GM10248 (cell line): ENCODE measurements at regions not wholly inside any gene's neighbourhood (a gene's known extent, or its start where the extent isn't known, plus 50 kb on each side); places are given as distances from the start of the nearest gene placed in this dataset.

Source experiments
- CTCF ChIA-PET: fragments of 300-600 bp; sonication (Branson Sonifier 250); formaldehyde crosslinking; extraction: SDS; loops from one replicate; lab custom pipeline; 2021; ENCODE audit warnings: antibody characterized with exemption; lab: Yijun Ruan, JAX
- POLR2A ChIA-PET: fragments of 350-650 bp; sonication (Branson Sonifier 250); formaldehyde crosslinking; extraction: SDS; loops from one replicate; lab custom pipeline; 2020; ENCODE audit warnings: antibody characterized with exemption; lab: Yijun Ruan, JAX
- DNase-seq: peaks from one replicate; pipeline ENCODE4 v3.0.0; 2012; ENCODE audit errors: extremely low spot score
- TF ChIP-seq, protein P1 (sequence below): IDR thresholded peaks from 2 replicates; pipeline ENCODE4 v1.5.1; 2012; ENCODE audit warnings: mild to moderate bottlenecking, low read depth; ENCODE audit errors: extremely low read depth, missing control alignments, control extremely low read depth

- no peak for DNase-seq
- TF ChIP-seq, protein P1, sequence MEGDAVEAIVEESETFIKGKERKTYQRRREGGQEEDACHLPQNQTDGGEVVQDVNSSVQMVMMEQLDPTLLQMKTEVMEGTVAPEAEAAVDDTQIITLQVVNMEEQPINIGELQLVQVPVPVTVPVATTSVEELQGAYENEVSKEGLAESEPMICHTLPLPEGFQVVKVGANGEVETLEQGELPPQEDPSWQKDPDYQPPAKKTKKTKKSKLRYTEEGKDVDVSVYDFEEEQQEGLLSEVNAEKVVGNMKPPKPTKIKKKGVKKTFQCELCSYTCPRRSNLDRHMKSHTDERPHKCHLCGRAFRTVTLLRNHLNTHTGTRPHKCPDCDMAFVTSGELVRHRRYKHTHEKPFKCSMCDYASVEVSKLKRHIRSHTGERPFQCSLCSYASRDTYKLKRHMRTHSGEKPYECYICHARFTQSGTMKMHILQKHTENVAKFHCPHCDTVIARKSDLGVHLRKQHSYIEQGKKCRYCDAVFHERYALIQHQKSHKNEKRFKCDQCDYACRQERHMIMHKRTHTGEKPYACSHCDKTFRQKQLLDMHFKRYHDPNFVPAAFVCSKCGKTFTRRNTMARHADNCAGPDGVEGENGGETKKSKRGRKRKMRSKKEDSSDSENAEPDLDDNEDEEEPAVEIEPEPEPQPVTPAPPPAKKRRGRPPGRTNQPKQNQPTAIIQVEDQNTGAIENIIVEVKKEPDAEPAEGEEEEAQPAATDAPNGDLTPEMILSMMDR: no peak
- POLR2A ChIA-PET: no interaction called here
- CTCF ChIA-PET: interaction anchor here (1.1 kb wide), 1 partner anchor 9 kb away, joined by 3 read pairs; no protein-coding TSS in a partner anchor
These were observed 61.6 kb upstream of the TGIF1 start for GRCh38 chr18:3388323-3388722.

- ChIA-PET POLR2A (no interaction called here), CTCF (no interaction called here)
- no peak for DNase-seq
- TF ChIP-seq, protein P1: no peak
These were observed 61.0 kb upstream of the TGIF1 start for GRCh38 chr18:3388980-3389379.

GRCh38 chr18:3389977-3390376, 60.0 kb upstream of the TGIF1 start:
- DNase-seq: no peak
- ChIA-PET CTCF (no interaction called here), POLR2A (no interaction called here)
- TF ChIP-seq, protein P1: no peak

DNA sequence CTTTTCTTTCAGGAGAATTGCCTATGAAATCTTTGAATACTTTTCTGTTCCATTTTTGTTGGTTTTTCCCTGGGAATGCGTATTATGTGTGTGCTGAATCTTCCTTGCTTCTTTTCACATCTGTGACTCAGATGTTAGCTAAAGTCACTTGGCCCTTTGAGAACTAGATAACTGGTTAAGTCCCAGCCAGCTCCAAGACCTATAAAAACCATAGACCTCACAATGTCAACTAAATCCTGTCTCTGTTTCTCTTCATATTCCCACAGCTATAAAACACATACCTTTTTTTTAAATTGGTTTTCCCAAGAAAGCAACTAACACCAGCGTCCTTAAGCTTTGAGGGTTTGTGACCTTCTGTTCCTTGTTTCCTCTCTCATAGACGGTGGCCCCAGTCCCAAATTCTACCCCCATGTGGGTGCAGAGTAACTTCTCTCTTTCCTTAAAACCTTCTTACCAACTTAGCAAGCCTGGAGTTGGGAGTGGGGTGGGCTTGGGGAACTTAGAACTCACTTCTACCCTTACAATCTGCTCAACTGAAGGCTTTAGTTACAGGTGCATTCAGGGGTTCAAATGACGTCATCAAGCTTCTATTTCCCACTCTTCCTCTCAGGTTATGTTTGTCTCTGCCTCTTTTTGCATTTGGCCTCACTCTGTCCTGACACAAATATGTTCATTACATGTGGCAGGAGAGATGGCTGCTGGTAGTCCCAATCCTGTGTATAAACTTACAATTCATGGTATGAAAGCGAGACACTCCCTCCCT, 58.1 kb upstream of the TGIF1 start:
- TF ChIP-seq, protein P1: no peak
- POLR2A ChIA-PET: no interaction called here
- DNase-seq: no peak
- CTCF ChIA-PET: interaction anchor here (1.0 to 1.2 kb wide), 2 partner anchors 38 to 275 kb away, joined by 3 read pairs; no protein-coding TSS in a partner anchor

DNA sequence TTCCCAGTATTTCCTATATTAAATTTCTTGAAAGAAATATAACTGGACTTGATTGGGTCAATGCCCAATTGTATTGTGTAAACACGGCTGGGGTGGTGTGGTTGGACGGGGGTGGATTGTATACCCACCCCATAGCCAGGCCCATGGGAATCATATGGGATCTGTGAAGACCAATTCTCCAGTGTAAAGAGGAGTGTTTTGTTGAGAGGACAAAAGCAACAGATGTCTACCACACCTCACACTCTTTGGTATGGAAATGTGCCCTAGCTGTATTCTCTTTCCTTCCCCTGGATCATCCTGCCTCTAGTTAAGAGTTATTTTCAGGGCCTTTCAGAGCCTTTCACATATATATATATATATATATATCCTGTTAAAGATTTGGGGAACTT, 57.5 kb upstream of the TGIF1 start:
- CTCF ChIA-PET: interaction anchor here (1.0 to 1.2 kb wide), 2 partner anchors 38 to 274 kb away, joined by 3 read pairs; no protein-coding TSS in a partner anchor
- TF ChIP-seq, protein P1: no peak
- POLR2A ChIA-PET: no interaction called here
- DNase-seq: no peak

- CTCF ChIA-PET: interaction anchor here (1.7 to 2.4 kb wide), 2 partner anchors 47 to 60 kb away, joined by 4 read pairs; no protein-coding TSS in a partner anchor
- TF ChIP-seq, protein P1: no peak
- POLR2A ChIA-PET: interaction anchor here (0.6 kb wide), 1 partner anchor 169 kb away, joined by 3 read pairs; no protein-coding TSS in a partner anchor
- DNase-seq: no peak
These were observed 55.3 kb upstream of the TGIF1 start for GRCh38 chr18:3394648-3395047.
